ENCODE measurements at regions not wholly inside any gene's neighbourhood (a gene's known extent, or its start where the extent isn't known, plus 50 kb on each side); places are given as distances from the start of the nearest gene placed in this dataset.
A peak's percentile ranks its signal among the peaks of the same experiment; 100 is the strongest.

GRCh38 chr9:91082731-91083130 lies 279.0 kb downstream of the AUH start:
- no peaks in the 10 kb centered on the region for H3K27me3 Mint-ChIP-seq (ENCODE audit: insufficient read depth, low read depth, poor library complexity)
- H3K4me3 Mint-ChIP-seq: no peak overlapping the region
- ATAC-seq (no peak), DNase-seq (ENCODE audit: low spot score) (no peak)
- no peaks in the 10 kb centered on the region for H3K36me3 Mint-ChIP-seq (ENCODE audit: low read depth)
- Histone ChIP-seq H3K27me3 (ENCODE audit: insufficient read depth) (no peaks in the 10 kb centered on the region), H3F3A (replicated peaks; ENCODE audit: low read depth) (no peaks in the 10 kb centered on the region), H3K27ac (ENCODE audit: low read depth) (no peak overlapping the region), H3K4me2 (no peak overlapping the region), H2AFZ (0 out of 2 replicates have a peak overlapping the region, but pooled peaks have one; percentile 32), H4K20me1 (replicated peaks; ENCODE audit: insufficient read depth) (no peaks in the 10 kb centered on the region), H3K9me2 (ENCODE audit: insufficient read depth) (peaks cover 9% of the 10 kb centered on the region), H3K36me3 (ENCODE audit: insufficient read depth) (no peaks in the 10 kb centered on the region), H3K4me3 (no peak overlapping the region), H3K4me1 (ENCODE audit: insufficient read depth) (peaks cover 19% of the 10 kb centered on the region), H3K79me2 (replicated peaks; ENCODE audit: insufficient read depth) (no peaks in the 10 kb centered on the region)
- no peak overlapping the region for H3K27ac Mint-ChIP-seq
- peaks cover 26% of the 10 kb centered on the region; the same call in 2 of the 3 replicates for H3K4me1 Mint-ChIP-seq
- TF ChIP-seq, protein P1, sequence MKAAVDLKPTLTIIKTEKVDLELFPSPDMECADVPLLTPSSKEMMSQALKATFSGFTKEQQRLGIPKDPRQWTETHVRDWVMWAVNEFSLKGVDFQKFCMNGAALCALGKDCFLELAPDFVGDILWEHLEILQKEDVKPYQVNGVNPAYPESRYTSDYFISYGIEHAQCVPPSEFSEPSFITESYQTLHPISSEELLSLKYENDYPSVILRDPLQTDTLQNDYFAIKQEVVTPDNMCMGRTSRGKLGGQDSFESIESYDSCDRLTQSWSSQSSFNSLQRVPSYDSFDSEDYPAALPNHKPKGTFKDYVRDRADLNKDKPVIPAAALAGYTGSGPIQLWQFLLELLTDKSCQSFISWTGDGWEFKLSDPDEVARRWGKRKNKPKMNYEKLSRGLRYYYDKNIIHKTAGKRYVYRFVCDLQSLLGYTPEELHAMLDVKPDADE (IDR thresholded peaks at IDR 0.05): no peak
- TF ChIP-seq EZH2 (IDR thresholded peaks at IDR 0.05; ENCODE audit: low read depth, unreplicated experiment) (no peak), STAT1 (IDR thresholded peaks at IDR 0.05; ENCODE audit: unreplicated experiment) (no peak), ZNF462 (CRISPR knock-in tag; IDR thresholded peaks at IDR 0.05) (no peak), EZH2phosphoT487 (IDR thresholded peaks at IDR 0.05; ENCODE audit: unreplicated experiment) (no peak), CREB1 (CRISPR knock-in tag; IDR thresholded peaks at IDR 0.05; ENCODE audit: low read depth) (no peak), NANOG (IDR thresholded peaks at IDR 0.05; ENCODE audit: borderline replicate concordance) (no peak), ZNF331 (CRISPR knock-in tag; IDR thresholded peaks at IDR 0.05; ENCODE audit: low read depth) (no peak)
- H3K9me3 Mint-ChIP-seq: no peaks in the 10 kb centered on the region
